ENCODE measurements at regions not wholly inside any gene's neighbourhood (a gene's known extent, or its start where the extent isn't known, plus 50 kb on each side); places are given as distances from the start of the nearest gene placed in this dataset.

DNA sequence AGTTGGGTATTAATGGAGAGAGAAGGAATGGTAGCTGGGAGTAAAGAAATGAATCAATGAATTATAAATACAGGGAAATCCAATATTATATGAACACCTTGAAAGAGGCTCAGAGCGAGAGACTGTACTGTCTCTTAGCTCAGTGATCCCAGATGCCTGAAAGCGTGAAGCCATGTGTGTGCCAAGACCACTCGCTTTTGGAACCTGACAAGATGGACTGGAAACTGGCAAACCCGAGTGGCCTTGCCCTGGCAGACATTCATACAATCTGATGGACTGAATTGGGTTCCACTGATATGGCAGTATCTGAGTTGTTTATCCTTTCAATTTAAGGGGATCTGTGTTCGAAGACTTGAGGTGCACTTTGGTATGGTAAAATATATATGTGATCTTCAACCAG lies 170.3 kb downstream of the ERCC6L2 start:
- H3K4me1 Mint-ChIP-seq (ENCODE audit: low read depth) = peaks cover 16% of the 10 kb centered on the region
- no peaks in the 10 kb centered on the region for H3K9me3 Mint-ChIP-seq
- H3K27me3 Mint-ChIP-seq = peaks cover 6% of the 10 kb centered on the region
- no peak for DNase-seq
- H3K36me3 Mint-ChIP-seq (ENCODE audit: low read depth) = no peaks in the 10 kb centered on the region
- H3K4me3 Mint-ChIP-seq = no peak overlapping the region
- no peak overlapping the region for H3K27ac Mint-ChIP-seq

DNA sequence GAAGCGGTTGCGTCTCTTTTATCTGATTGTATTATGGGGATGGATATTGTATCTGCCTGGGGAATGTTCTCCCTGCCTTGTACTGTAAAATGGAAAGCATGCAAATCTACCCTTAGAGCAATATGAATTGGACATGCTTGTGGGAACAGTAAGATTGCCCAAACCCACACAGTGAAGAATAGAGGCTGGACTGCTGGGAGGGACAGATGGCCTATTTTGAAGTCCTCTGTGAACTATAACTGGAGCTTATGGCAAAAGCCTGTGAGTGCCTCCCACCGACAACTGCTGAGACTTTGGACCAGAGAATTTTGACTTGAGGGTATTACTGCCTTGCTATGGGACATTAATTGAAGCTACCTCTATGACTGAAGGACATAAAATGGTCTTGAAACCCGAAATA lies 168.9 kb downstream of the ERCC6L2 start:
- no peaks in the 10 kb centered on the region for H3K36me3 Mint-ChIP-seq (ENCODE audit: low read depth)
- no peak for DNase-seq
- H3K4me3 Mint-ChIP-seq = no peak overlapping the region
- peaks cover 16% of the 10 kb centered on the region for H3K4me1 Mint-ChIP-seq (ENCODE audit: low read depth)
- peaks cover 6% of the 10 kb centered on the region for H3K27me3 Mint-ChIP-seq
- H3K9me3 Mint-ChIP-seq = peaks cover 2% of the 10 kb centered on the region
- H3K27ac Mint-ChIP-seq = no peak overlapping the region

DNA sequence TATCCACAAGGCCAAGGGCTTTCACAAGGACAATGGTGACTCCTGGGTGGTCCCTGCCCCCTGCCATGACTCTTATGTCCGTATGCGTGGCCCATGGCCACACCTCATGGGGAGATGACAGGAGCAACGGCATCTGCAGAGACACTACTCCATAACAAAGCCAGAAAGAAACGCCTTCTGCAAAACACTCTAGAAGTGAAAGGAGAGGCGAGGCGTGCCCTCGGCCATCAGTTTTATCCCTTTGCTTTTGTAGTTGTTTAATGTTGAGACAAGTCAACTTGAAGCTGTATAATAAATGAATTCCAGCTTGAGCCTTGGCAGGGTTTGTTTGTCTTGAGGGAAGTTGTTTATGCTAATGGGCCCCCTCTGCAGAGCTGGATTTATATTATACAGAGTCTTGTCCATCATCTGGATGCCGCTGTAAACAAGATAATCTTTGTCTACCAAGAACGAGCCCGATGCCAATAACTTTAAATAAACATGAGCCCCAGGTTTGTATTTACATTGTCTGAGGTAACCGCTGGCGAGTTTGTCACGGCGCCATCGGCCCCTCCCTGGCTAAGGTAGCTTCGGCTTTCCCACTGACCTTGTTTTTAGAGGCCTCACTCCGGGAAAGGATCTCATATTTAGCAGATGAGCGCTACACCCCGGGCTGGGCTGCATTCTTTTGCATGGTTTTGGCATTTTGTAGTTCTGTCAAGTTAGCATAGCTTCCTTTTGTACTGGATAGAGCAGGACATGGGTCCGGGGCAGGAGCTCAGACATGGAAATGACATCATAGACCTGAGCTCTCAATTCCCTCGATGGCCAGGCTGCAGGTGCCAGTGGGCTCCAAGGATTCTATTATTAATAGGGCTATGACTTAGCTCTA lies 165.3 kb downstream of the ERCC6L2 start:
- Mint-ChIP-seq H3K27ac (no peak overlapping the region), H3K36me3 (ENCODE audit: low read depth) (no peaks in the 10 kb centered on the region), H3K9me3 (peaks cover 25% of the 10 kb centered on the region)

DNA sequence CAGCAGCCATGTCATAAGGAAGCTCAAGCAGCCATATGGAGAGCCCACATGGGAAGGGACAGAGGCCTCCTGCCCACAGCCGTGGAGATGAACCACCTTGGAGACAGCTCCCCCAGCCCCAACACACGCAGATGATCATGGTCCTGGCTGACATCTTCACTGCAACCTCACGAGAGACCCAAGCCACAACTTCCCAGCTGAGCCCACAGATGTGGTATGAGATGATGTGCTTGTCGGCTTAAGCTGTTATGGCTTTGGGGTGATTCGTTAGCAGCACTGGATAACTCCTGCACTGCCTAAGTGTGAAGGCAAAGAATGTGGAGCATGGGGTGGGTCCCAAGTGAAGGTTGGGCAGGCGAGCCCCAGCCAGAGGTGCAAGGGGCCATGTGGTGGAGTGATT lies 163.4 kb downstream of the ERCC6L2 start:
- no peak for DNase-seq
- Mint-ChIP-seq H3K4me3 (no peak overlapping the region), H3K36me3 (ENCODE audit: low read depth) (no peaks in the 10 kb centered on the region), H3K9me3 (peaks cover 25% of the 10 kb centered on the region), H3K27ac (no peak overlapping the region), H3K27me3 (no peaks in the 10 kb centered on the region), H3K4me1 (ENCODE audit: low read depth) (no peaks in the 10 kb centered on the region)

More for the DNA sequence above, 165.3 kb downstream of the ERCC6L2 start:
- Mint-ChIP-seq H3K4me1 (ENCODE audit: low read depth) (no peaks in the 10 kb centered on the region), H3K4me3 (no peak overlapping the region), H3K27me3 (no peaks in the 10 kb centered on the region)
- no peak for DNase-seq

DNA sequence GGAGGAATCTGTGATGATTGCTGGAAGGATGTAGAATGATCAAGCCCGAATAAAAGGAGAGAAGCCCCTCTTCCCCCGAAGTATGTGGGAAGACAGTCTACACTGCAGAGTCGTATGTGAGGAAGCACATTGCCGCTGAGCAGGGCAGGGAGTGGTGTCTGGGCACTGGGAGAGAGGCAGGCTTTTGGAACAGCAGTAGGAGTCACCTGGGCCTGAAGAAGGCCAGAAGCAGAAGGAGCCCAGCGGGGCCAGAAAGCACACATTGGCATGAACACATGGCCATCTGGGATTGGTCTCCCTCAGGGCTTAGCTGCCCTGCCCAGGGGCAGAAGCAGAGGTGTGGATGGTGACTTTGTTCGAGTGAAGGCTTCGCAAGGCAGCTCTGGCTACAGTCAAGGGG lies 162.8 kb downstream of the ERCC6L2 start:
- H3K9me3 Mint-ChIP-seq = peaks cover 25% of the 10 kb centered on the region
- no peak overlapping the region for H3K27ac Mint-ChIP-seq
- no peak for DNase-seq
- H3K27me3 Mint-ChIP-seq = no peaks in the 10 kb centered on the region
- H3K36me3 Mint-ChIP-seq (ENCODE audit: low read depth) = no peaks in the 10 kb centered on the region
- no peaks in the 10 kb centered on the region for H3K4me1 Mint-ChIP-seq (ENCODE audit: low read depth)
- H3K4me3 Mint-ChIP-seq = no peak overlapping the region

DNA sequence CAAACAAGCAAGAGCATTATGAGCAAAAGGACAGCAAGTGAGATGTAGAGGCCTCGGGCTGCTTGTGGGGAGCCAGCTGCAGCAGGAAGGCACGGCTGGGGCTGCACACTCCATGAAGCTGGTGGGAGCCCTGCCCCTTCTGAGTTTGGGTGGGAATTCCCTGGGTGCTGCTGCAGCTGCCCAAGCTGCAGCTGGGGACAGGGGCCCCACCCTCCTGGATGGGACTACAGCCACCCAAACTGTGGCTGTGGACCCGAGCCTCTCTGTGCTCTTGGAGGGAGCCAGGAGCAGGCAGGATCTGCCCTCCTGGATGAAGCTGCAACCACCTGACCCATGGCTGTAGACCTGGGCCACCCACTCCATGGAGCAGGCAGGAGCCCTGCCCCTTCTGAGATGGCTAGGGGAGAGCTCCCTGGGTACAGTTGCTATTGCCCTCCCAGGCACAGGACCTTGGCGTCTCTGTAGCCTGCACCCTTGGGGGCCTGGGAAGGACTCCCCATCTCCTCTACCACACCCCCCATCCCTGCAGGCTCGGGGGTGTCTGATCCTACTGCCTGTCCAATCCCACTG lies 159.1 kb downstream of the ERCC6L2 start:
- Mint-ChIP-seq H3K4me1 (ENCODE audit: low read depth) (peaks cover 1% of the 10 kb centered on the region), H3K27me3 (peaks cover under 1% of the 10 kb centered on the region), H3K27ac (no peak overlapping the region), H3K36me3 (ENCODE audit: low read depth) (no peaks in the 10 kb centered on the region), H3K4me3 (no peak overlapping the region), H3K9me3 (peaks cover 24% of the 10 kb centered on the region)
- no peak for DNase-seq

DNA sequence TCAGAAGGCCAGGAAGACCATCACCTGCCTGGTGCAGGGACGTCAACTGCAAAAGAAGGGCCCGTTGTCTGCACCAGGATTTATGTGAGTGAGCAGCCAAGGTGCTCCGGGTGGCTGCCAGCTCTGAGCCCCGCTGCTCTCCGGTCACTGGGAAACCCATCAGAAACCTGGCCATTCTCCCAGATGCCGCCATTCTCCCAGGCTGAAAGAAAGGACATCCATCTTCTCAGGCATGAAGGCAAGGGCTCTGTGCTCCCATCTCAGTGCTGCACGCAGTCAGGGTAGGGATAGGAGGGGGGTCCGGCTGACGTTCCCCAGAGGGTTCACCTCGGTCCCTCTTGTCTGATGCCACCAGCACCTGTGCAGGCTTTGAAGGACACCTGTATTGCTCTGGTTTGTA lies 158.4 kb downstream of the ERCC6L2 start:
- Mint-ChIP-seq H3K36me3 (ENCODE audit: low read depth) (no peaks in the 10 kb centered on the region), H3K27ac (no peak overlapping the region), H3K27me3 (peaks cover 5% of the 10 kb centered on the region), H3K9me3 (peaks cover 21% of the 10 kb centered on the region), H3K4me3 (no peak overlapping the region), H3K4me1 (ENCODE audit: low read depth) (peaks cover 1% of the 10 kb centered on the region)
- no peak for DNase-seq

DNA sequence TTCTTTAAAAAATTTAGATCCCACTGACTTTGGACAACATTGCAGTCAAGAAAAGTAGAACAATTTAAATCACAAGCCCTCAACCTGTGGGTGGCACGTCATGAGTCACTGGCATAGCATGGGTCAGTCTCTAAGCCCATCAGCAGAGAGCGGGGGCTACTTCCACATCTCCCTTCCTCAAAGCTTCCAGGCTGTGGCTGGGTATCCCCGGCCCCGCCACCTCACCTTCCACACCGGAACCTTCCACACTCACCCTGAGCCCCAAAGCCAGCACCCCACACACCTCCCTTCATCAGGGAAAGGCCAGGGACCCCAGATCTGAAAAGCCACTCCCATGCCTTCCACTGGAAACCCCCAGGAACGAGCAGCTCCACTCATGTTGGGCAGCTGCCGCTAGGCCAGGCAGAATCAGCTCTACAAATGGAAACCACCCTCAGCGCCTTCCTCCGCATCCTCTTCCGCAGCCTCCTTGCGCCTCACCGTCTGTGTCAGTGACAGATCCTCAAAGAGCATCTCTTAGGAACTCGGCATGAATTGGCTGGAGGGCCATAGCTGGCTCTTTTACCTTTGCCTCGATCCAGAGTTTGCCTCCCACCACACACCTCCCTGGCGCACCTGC lies 156.5 kb downstream of the ERCC6L2 start:
- peaks cover 11% of the 10 kb centered on the region for H3K4me1 Mint-ChIP-seq (ENCODE audit: low read depth)
- no peak overlapping the region for H3K27ac Mint-ChIP-seq
- no peaks in the 10 kb centered on the region for H3K36me3 Mint-ChIP-seq (ENCODE audit: low read depth)
- H3K9me3 Mint-ChIP-seq = peaks cover 5% of the 10 kb centered on the region
- no peak overlapping the region for H3K4me3 Mint-ChIP-seq
- H3K27me3 Mint-ChIP-seq = peaks cover 19% of the 10 kb centered on the region
- DNase-seq = no peak

DNA sequence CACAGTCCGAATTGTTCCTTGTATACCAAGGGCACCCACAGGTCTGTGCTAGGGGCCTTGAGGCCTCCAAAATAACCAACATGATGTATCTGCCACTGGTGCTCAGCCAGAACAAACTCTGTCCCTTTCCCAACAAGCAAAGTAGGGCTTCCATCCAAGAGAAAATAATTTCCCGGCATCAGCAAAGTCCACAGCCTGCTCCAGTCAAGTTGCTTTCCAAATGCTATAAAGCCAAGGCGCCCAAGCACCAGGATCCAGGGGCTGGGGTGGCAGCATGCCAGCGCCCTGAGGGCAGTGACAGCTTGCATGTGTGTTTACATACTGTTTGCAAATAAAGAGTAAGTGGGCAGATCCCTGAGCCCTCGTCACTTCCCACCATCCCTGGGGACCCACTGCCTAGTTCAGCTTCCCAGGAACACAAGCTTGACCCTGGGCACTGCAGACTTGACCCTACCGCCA lies 155.9 kb downstream of the ERCC6L2 start:
- DNase-seq = no peak
- no peak overlapping the region for H3K27ac Mint-ChIP-seq
- H3K36me3 Mint-ChIP-seq (ENCODE audit: low read depth) = no peaks in the 10 kb centered on the region
- peaks cover 8% of the 10 kb centered on the region for H3K9me3 Mint-ChIP-seq
- H3K4me1 Mint-ChIP-seq (ENCODE audit: low read depth) = peaks cover 15% of the 10 kb centered on the region
- peaks cover 23% of the 10 kb centered on the region for H3K27me3 Mint-ChIP-seq
- H3K4me3 Mint-ChIP-seq = no peak overlapping the region

DNA sequence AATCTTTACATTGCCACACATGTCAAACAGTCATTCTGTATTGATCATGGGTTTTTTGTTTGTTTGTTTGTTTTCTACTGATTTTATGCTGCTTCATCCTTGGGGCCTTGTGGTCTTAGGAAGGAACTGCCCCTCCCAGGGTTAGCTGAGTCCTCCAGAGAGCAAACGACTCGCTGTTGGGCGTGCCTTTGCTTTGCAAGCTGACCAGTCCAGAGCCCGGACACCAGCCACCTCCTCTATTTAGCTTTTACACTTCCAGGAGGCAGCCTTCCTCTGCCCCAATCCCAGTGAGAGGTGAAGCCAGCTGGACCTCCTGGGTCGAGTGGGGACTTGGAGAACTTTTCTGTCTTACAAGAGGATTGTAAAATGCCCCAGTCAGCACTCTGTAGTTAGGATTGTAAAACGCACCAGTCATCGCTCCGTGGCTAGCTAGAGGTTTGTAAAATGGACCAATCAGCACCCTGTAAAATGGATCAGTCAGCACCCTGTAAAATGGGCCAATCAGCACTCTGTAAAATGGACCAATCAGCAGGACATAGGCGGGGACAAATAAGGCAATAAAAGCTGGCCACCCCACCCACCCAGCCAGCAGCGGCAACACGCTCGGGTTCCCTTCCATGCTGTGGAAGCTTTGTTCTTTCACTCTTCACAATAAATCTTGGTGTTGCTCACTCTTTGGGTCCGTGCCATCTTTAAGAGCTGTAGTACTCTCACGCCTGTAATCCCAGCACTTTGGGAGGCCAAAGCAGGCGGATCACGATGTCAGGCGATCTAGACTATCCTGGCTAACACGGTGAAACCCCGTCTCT lies 154.4 kb downstream of the ERCC6L2 start:
- peaks cover 7% of the 10 kb centered on the region for H3K9me3 Mint-ChIP-seq
- H3K27ac Mint-ChIP-seq = no peak overlapping the region
- H3K4me1 Mint-ChIP-seq (ENCODE audit: low read depth) = peaks cover 20% of the 10 kb centered on the region
- H3K36me3 Mint-ChIP-seq (ENCODE audit: low read depth) = no peaks in the 10 kb centered on the region
- no peak for DNase-seq
- peaks cover 35% of the 10 kb centered on the region for H3K27me3 Mint-ChIP-seq
- H3K4me3 Mint-ChIP-seq = no peak overlapping the region

DNA sequence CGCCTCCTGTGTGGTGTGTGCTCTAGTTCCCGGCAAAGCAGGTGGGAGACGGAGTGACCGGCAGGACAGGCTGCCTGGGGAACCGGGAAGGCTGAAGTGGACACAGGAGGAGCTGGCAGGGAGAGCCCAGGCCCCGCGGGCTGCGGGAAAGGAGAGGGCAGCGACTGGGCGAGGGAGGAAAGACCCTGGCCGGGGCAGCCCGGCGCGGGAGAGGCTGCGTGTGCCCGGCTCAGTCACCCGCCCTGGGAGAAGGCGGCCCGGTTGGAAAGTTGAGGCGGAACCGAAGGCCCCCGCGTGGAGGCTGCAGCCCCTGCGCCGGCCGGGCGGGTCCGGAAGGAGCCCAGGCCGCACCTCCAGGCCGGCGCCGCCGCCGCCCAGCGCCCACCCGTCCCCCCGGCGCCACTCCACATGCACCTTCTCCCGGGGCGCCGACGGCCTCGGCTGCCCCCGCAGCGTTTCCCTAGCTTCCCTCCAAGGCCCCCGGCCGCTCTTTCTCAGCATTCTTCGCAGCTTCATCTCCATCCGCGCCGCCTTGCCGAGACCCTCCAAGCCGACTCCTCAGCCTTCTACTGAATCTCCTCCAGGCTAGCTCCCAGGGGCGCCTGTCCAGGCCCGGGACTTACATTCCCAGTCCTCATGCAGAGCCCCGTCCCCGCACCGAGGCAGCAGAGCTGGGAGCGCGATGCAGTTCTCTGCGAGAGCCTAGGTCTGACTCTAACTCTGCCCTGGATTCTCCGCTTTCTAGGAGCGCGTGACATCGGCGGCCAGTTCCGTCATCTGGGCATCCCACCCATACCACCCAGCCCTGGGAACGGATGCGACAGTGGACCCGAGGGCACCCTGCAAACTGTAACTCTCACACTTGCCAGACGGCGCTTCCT lies 152.0 kb downstream of the ERCC6L2 start:
- Mint-ChIP-seq H3K27ac (peak overlapping the region; percentile 80), H3K36me3 (ENCODE audit: low read depth) (no peaks in the 10 kb centered on the region), H3K9me3 (peaks cover 7% of the 10 kb centered on the region), H3K4me3 (peak overlapping the region; percentile 61), H3K4me1 (ENCODE audit: low read depth) (peaks cover 34% of the 10 kb centered on the region), H3K27me3 (peaks cover 55% of the 10 kb centered on the region)
- DNase-seq = peak; percentile 57

DNA sequence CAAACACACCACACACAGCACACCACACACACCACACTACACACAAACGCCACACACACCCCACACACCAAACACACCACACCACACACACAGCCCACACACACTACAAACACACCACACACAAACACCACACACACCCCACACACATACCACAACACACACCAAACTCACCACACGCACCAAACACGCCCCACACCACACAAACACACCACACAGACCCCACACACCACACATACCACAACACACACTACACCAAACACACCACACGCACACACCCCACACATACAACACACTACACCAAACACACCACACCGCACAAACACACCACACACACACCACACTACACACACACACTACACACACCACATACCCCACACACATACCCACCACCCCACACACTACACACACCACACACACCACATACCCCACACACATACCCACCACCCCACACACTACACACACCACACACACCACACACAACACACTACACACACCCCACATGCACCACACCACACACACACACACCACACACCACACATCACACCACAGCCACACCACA lies 151.2 kb downstream of the ERCC6L2 start:
- Mint-ChIP-seq H3K9me3 (peaks cover 7% of the 10 kb centered on the region), H3K4me3 (no peak overlapping the region), H3K4me1 (ENCODE audit: low read depth) (peaks cover 40% of the 10 kb centered on the region), H3K27me3 (peaks cover 61% of the 10 kb centered on the region), H3K36me3 (ENCODE audit: low read depth) (no peaks in the 10 kb centered on the region), H3K27ac (no peak overlapping the region)
- DNase-seq = no peak

DNA sequence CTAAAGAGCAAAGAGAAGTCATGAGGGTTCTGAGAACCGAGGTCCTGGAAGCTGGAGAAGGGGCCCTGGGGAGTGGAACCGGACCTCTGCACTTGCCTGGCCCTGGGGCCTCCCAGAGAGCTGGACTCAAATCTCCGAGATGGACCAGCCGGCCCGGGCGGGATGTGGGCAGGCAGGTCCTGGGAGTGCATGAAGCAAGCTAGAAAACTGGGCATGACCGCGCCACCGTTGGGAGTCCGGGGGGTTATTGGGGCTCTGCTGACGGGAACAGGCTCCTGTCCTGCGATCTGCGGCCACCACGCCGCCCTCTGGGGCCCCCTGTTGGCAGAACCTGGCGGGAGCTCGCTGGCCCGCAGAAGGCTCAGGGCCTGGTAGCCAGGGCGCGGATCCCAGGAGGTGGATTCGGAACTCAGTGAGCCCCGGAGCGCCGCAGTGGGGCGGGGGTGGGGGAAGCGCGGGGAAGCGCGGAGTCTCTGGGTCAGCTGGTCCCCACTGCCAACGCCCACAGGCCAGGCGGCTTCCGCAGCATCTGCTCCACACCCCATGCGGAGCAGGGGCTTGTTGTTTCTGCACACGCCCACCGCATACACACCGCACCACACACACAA lies 150.6 kb downstream of the ERCC6L2 start:
- H3K9me3 Mint-ChIP-seq = peaks cover 7% of the 10 kb centered on the region
- DNase-seq = no peak
- peaks cover 39% of the 10 kb centered on the region for H3K4me1 Mint-ChIP-seq (ENCODE audit: low read depth)
- peaks cover 61% of the 10 kb centered on the region for H3K27me3 Mint-ChIP-seq
- no peak overlapping the region for H3K4me3 Mint-ChIP-seq
- no peak overlapping the region for H3K27ac Mint-ChIP-seq
- H3K36me3 Mint-ChIP-seq (ENCODE audit: low read depth) = no peaks in the 10 kb centered on the region
